CD4-positive, alpha-beta T cell treated with Interleukin-4 for 1 hour (primary cell): ENCODE measurements at regions not wholly inside any gene's neighbourhood (a gene's known extent, or its start where the extent isn't known, plus 50 kb on each side); places are given as distances from the start of the nearest gene placed in this dataset.

Experiments
- DNase-seq, 2 donors: peaks; one replicate each; pipeline ENCODE4 v3.0.0-alpha.2; 2020 to 2022

GRCh38 chr2:107398683-107399082 is 428.0 kb upstream of the RGPD4 start:
- DNase-seq, result no peak

GRCh38 chr2:107402330-107402729 is 424.4 kb upstream of the RGPD4 start:
- DNase-seq, result no peak

- no peak for DNase-seq
These were observed 421.4 kb upstream of the RGPD4 start for GRCh38 chr2:107405261-107405660.

GRCh38 chr2:107407017-107407416 is 419.7 kb upstream of the RGPD4 start:
- no peak for DNase-seq

GRCh38 chr2:107407974-107408373 is 418.7 kb upstream of the RGPD4 start:
- no peak for DNase-seq

- DNase-seq, result no peak
These were observed 415.4 kb upstream of the RGPD4 start for GRCh38 chr2:107411267-107411666.

GRCh38 chr2:107412209-107412904 is 414.3 kb upstream of the RGPD4 start:
- DNase-seq, result no peak

GRCh38 chr2:107412981-107413380 is 413.7 kb upstream of the RGPD4 start:
- no peak for DNase-seq

GRCh38 chr2:107414376-107414775 is 412.3 kb upstream of the RGPD4 start:
- DNase-seq, result no peak

GRCh38 chr2:107418708-107419107 is 408.0 kb upstream of the RGPD4 start:
- DNase-seq, result no peak

GRCh38 chr2:107419191-107419590 is 407.5 kb upstream of the RGPD4 start:
- no peak for DNase-seq

- DNase-seq, result no peak
These were observed 397.9 kb upstream of the RGPD4 start for GRCh38 chr2:107428781-107429180.

- DNase-seq, result no peak
These were observed 396.7 kb upstream of the RGPD4 start for GRCh38 chr2:107430006-107430405.

- DNase-seq, result no peak
These were observed 396.0 kb upstream of the RGPD4 start for GRCh38 chr2:107430596-107431266.

GRCh38 chr2:107436281-107436680 is 390.4 kb upstream of the RGPD4 start:
- no peak for DNase-seq

GRCh38 chr2:107437265-107437664 is 389.4 kb upstream of the RGPD4 start:
- DNase-seq, result no peak

- no peak for DNase-seq
These were observed 388.9 kb upstream of the RGPD4 start for GRCh38 chr2:107437807-107438206.

- DNase-seq, result no peak
These were observed 378.5 kb upstream of the RGPD4 start for GRCh38 chr2:107448160-107448559.

- DNase-seq, result no peak
These were observed 365.4 kb upstream of the RGPD4 start for GRCh38 chr2:107461301-107461700.

- DNase-seq, result no peak
These were observed 364.5 kb upstream of the RGPD4 start for GRCh38 chr2:107462181-107462580.

GRCh38 chr2:107466241-107466640 is 360.5 kb upstream of the RGPD4 start:
- DNase-seq, result no peak

- DNase-seq, result no peak
These were observed 359.5 kb upstream of the RGPD4 start for GRCh38 chr2:107466984-107467773.

GRCh38 chr2:107469437-107469995 is 357.2 kb upstream of the RGPD4 start:
- DNase-seq, result no peak

GRCh38 chr2:107473150-107473549 is 353.5 kb upstream of the RGPD4 start:
- no peak for DNase-seq
